ENCODE measurements at regions not wholly inside any gene's neighbourhood (a gene's known extent, or its start where the extent isn't known, plus 50 kb on each side); places are given as distances from the start of the nearest gene placed in this dataset.

GRCh38 chr11:46181387-46181786 is 60.1 kb upstream of the PHF21A start:
- ATAC-seq = no peak
- no peak for TF ChIP-seq TCF4 (CRISPR knock-in tag; IDR thresholded peaks at IDR 0.05; ENCODE audit: borderline replicate concordance)

DNA sequence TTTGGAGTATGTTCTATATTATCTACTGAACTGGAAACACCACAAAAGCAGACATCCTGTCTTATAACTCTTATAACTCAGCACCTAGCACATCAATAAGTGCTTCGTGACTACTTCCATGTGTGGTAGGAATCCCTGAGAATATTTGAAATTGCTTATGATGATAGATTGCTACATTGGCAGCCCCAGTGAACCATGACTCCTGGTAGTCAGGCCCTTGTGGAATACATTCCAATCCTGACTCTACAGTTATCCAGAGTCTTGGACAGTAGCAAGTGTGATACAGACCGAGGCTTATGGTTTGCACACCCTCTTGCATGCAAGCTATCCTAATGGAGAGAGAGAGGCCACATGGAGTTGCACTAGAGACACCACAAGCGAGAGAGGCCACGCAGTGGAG is 59.5 kb upstream of the PHF21A start:
- TF ChIP-seq TCF4 (CRISPR knock-in tag; IDR thresholded peaks at IDR 0.05; ENCODE audit: borderline replicate concordance) (no peak), RARB (CRISPR knock-in tag; IDR thresholded peaks at IDR 0.05) (no peak), ZNF70 (CRISPR knock-in tag; IDR thresholded peaks at IDR 0.05) (no peak), BACH2 (CRISPR knock-in tag; IDR thresholded peaks at IDR 0.05; ENCODE audit: borderline replicate concordance) (no peak), CREB5 (CRISPR knock-in tag; IDR thresholded peaks at IDR 0.05; ENCODE audit: low read depth) (no peak), ISL1 (CRISPR knock-in tag; IDR thresholded peaks at IDR 0.05) (no peak), ESRRG (CRISPR knock-in tag; IDR thresholded peaks at IDR 0.05) (no peak), TSHZ2 (CRISPR knock-in tag; IDR thresholded peaks at IDR 0.05) (no peak)
- ATAC-seq = no peak

DNA sequence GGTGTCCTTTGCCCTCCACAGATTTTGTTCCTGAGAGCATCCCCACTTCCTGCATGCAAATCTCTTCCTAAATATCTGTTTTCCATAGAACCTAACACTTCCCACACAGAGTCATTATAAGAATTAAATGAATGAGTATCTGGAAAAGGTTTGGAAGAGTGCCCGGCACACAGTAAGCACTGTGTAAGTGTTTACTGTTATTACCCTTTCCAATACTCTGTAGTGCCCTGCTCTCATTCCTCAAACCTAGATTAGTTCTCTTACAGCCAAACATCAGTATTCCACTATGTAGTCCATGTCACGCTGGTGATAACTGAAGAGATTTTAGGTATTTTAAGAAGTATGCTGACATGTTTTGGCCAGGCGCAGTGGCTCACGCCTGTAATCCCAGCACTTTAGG is 57.3 kb upstream of the PHF21A start:
- TF ChIP-seq ZNF8 (CRISPR knock-in tag; IDR thresholded peaks at IDR 0.05) = no peak
- TF ChIP-seq TSHZ2 (CRISPR knock-in tag; IDR thresholded peaks at IDR 0.05) = no peak
- no peak for TF ChIP-seq ZNF70 (CRISPR knock-in tag; IDR thresholded peaks at IDR 0.05)
- TF ChIP-seq RARB (CRISPR knock-in tag; IDR thresholded peaks at IDR 0.05) = no peak
- no peak for TF ChIP-seq ESRRG (CRISPR knock-in tag; IDR thresholded peaks at IDR 0.05)
- no peak for TF ChIP-seq POU6F1 (CRISPR knock-in tag; IDR thresholded peaks at IDR 0.05; ENCODE audit: borderline replicate concordance, low read depth)
- no peak for TF ChIP-seq CREB5 (CRISPR knock-in tag; IDR thresholded peaks at IDR 0.05; ENCODE audit: low read depth)
- no peak for TF ChIP-seq TOX (CRISPR knock-in tag; IDR thresholded peaks at IDR 0.05; ENCODE audit: borderline replicate concordance)
- no peak for TF ChIP-seq ISL1 (CRISPR knock-in tag; IDR thresholded peaks at IDR 0.05)
- TF ChIP-seq PPARA (CRISPR knock-in tag; IDR thresholded peaks at IDR 0.05; ENCODE audit: borderline replicate concordance) = no peak
- no peak for TF ChIP-seq CSDC2 (CRISPR knock-in tag; IDR thresholded peaks at IDR 0.05)
- TF ChIP-seq ZFP30 (CRISPR knock-in tag; IDR thresholded peaks at IDR 0.05) = no peak
- TF ChIP-seq GLIS3 (CRISPR knock-in tag; IDR thresholded peaks at IDR 0.05) = no peak
- no peak for ATAC-seq

GRCh38 chr11:46176421-46176820 is 55.2 kb upstream of the PHF21A start:
- ATAC-seq = no peak
- TF ChIP-seq POU6F1 (CRISPR knock-in tag; IDR thresholded peaks at IDR 0.05; ENCODE audit: borderline replicate concordance, low read depth) (no peak), PPARA (CRISPR knock-in tag; IDR thresholded peaks at IDR 0.05; ENCODE audit: borderline replicate concordance) (no peak), ZC3H10 (CRISPR knock-in tag; IDR thresholded peaks at IDR 0.05) (no peak), PATZ1 (CRISPR knock-in tag; IDR thresholded peaks at IDR 0.05; ENCODE audit: borderline replicate concordance) (no peak), ZNF565 (CRISPR knock-in tag; conservative IDR thresholded peaks at IDR 0.05; ENCODE audit: low read depth) (no peak), ZNF70 (CRISPR knock-in tag; IDR thresholded peaks at IDR 0.05) (no peak), OSR1 (CRISPR knock-in tag; IDR thresholded peaks at IDR 0.05) (no peak), TSHZ2 (CRISPR knock-in tag; IDR thresholded peaks at IDR 0.05) (no peak)

Measured in SK-N-SH treated with all-trans-retinoic acid at 6 μM for 48 hours (cell line).